GM21529 (cell line): ENCODE measurements at regions not wholly inside any gene's neighbourhood (a gene's known extent, or its start where the extent isn't known, plus 50 kb on each side); places are given as distances from the start of the nearest gene placed in this dataset.

ENCODE experiments used
- ATAC-seq: cut with Tn5 transposase; IDR thresholded peaks from one replicate; pipeline ENCODE4 v1.9.1; 2021; ENCODE audit not compliant: unreplicated experiment

DNA sequence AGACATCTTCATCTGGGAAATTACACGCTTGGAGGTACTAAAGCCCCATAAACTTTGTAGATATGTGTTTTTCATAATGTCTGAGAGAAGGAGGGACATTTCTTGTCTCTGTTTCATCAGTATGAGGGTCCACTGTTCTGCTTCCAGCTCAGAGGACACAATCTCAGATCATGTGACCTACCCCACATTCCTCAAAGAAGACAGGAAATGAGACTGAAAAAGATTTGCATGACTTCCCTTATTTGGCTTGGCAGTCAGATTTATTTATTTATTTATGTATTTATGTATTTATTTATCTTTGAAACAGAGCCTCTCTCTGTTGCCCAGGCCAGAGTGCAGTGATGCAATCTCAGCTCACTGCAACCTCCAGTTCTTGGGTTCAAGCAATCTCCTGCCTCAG, 463.7 kb upstream of the RGPD4 start:
- ATAC-seq = no peak

DNA sequence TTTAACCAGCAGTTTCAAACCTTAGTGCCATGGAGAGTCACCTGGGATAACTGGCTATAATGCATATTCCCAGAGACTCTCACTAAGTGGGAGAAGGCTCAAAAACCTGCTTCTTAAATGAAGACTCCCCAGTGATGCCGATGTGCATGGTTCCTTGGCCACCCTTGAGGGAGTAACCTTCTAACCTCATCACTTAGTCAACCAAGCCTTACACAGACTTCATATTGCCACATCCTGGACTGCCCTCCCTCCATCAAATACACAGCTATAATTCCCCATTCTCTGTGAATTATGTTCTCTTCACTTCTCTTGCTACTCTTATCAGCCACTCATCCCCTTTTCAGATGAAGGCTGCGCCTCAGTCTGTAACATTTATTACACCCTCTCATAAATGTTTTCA, 462.9 kb upstream of the RGPD4 start:
- no peak for ATAC-seq

DNA sequence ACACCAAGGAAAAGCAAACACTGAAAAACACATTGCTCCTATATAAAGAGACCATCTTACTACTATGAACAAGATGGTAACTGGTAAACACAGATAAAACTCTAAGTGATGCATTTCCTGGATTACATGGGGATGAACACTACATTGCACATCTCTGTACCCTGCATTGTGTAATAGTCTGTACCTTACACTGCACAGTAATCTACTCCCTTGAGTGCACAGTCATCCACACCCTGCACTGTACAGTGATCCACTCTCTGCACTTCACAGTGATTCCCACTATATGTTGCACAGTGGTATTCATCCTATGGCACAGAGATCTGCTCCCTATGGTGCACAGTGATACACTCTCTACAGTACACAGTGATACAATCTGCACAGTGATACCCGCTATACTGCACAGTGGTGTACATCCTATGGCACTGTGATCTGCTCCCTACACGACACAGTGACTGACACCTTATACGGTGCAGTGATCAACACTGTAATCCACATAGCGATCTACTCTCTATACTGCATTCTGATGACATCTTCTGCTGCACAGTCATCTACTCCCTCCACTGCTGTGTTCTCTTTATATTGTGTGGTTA, 462.2 kb upstream of the RGPD4 start:
- no peak for ATAC-seq

DNA sequence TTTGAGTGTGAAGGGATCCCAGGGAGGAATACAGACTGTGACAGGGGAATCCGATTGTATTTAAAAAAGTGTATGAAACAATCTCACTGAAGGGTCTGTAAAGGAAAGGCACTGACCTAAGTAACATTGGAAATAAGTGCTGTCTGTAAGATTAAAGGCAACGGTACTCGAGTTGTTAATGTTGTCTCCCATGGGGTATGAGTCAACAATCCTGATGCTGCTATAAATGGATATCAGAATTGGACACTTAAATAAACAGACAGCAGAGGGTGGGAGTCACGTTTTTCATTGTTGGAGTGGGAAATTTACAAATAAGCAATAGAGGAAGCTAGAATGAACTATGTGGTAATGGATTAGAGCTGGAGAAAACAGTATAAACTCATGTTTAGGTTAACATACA, 452.4 kb upstream of the RGPD4 start:
- ATAC-seq = no peak

DNA sequence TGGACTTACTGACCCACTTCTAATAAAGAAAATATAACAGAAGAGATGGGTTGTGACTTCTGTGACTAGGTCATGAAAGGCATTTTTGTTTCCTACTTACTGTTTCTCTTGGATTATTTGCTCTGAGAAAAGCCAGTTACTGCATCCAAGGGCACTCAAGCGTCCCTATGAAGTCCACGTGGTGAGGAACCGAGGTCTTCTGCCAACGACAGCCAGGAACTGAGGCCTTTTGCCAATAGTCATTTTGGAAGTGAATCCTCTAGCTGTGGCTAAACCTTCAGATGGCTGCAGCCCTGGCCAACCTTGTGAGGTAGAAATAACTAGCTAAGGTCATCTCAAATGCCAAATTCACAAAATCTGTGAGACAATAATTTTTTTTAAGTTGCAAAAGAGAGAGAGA, 449.8 kb upstream of the RGPD4 start:
- ATAC-seq = no peak

DNA sequence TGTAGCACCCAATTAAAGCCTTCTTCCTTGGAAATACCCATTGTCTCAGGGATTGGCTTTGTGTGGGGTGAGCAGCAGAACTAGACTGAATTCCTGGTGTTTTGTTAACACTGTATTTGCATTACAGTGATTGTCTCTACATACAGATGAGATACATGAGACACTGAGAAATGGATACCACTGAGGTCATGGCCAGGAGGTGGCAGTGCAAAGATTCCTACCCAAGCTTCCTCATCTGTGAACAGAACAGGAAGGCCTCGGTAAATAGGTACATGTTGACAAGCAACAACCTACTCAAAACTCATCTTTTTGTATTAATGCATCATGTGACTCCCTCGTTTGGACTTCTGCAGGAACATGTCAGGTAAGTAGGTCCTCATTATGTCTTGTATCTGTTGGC, 445.8 kb upstream of the RGPD4 start:
- no peak for ATAC-seq

DNA sequence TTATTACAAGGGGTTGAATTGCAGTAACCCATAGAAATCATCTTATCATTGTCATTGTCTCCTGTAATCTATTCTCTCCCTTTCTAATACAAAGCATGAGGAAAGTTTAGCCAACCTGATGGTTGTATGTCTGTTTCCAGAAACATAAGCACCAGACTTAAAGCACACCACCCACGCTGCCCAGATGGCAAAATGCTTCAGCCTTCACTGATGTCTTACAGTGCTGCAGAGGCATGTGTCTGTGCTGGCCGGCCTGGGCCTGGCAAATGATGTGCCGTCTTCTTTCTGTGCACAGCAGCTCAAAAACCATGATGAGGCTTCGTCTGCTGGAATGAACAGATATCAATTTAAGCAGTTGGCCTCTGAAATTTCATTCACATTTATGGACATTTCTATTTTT, 443.0 kb upstream of the RGPD4 start:
- ATAC-seq = no peak

DNA sequence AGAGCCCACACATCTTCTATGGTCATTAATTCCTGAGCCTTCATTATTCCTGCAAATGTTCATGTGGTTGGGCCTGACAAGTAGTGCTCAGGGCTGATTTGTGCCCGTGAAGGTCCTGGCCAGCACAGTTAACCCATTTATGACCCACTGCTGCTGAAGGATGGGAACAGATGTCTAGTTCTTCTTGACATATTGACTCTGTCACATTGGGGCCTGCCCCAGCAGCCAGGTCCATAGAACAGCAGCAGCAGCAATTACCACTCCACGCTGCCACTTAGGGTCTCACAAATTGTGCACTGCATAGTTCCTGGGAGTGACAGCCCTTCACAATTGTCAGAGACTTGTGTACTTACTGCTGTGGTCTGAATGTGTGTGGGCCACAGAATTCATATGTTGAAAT, 442.3 kb upstream of the RGPD4 start:
- no peak for ATAC-seq

DNA sequence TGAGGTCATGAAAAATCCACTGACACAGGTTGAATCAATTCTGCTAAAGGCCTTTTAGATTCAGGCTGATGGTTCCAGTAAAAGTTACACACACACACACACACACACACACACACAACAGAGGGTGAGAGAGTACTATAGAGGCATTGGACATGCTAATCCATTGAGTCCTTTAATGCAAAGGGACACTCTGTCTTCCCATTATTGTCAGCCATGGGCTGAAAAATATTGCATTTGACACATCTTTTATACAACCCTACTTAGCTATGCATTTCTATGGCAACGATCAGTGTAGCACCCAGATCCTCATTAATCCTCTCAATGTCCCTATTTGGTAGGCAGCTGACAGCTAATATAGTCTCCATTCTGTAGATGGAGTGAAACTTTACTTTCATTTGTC, 440.8 kb upstream of the RGPD4 start:
- ATAC-seq = no peak

DNA sequence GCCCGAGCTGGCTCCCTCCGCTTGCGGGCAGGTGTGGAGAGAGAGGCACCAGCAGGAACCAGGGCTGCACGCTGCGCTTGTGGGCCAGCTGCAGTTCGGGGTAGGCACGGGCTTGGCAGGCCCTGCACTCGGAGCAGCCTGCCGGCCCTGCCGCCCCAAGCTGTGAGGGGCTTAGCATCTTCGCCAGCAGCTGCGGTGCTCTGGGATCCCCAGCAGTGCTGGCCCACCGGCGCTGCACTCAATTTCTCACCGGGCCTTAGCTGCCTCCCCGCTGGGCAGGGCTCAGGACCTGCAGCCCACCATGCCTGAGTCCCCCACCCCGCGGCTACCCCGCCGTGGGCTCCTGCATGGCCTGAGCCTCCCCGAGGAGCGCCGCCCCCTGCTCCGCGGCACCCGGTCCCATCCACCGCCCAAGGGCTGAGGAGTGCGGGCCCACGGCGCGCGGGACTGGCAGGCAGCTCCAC, 434.4 kb upstream of the RGPD4 start:
- ATAC-seq = no peak

DNA sequence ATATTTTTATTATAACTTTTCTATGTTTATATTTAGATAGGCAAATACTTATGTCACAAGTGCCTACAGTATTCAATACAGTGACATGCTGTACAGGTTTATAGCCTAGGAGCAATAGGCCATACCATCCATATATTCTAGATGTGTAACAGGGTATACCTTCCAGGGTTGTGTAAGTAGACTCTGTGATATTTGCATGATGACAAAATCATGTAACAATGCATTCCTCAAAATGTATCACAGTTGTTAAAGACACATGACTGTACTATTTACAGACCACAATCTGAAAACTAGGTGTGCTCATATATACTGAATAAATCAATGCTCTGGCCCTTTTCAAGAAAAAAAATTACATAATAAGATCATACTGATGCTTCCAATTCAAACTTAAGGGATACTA, 433.2 kb upstream of the RGPD4 start:
- ATAC-seq = no peak

DNA sequence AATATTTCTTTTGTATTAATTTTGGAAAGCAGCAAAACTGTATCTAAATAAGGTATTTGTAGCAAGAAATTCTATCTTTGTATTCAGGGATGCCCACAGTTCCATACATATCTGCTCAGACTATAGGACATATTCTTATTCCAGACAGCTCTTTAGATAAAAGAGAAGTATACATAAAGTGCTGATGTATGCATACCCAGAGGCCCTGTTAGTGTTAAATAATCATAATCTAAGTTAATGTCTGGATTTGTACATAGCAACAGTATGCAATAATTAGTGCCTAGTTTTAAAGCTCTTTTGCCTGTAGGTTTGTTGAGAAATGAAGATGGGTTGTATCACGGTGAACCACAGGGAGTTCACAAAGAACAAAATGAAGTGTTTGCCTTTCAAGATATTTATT, 428.0 kb upstream of the RGPD4 start:
- ATAC-seq = no peak

DNA sequence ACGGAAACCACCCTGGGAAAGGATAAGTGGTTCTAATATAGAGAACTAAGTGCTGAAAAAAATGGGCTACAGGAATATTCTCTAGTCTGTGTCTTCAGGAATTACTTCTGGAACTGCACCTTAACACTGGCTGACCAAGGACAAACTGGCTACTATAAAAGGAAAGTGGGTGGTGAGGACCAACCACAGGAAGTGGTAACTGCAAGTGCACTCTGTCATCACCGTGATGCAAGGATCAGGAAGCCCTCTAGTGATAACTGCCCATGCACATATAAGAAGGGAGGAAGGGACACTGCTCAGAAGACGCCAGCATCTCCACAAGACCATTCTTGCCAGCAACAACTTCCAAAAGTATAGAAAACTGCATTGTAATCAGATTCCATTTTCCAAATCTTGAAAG, 424.4 kb upstream of the RGPD4 start:
- no peak for ATAC-seq

DNA sequence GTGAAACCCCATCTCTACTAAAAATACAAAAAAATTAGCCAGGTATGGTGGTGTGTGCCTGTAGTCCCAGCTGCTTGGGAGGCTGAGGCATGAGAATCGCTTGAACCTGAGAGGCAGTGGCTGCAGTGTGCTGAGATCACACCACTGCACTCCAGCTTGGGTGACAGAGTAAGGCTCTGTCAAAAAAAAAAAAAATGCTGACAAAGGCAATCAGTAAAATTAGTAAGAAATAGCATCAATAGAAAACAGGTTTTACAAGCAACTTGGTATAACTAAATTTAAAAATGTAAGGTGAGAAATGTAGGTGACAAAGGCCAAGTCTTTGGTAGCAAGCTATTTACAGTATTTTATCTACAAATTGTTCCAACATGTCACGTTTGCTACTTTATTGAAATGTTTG, 421.4 kb upstream of the RGPD4 start:
- no peak for ATAC-seq

DNA sequence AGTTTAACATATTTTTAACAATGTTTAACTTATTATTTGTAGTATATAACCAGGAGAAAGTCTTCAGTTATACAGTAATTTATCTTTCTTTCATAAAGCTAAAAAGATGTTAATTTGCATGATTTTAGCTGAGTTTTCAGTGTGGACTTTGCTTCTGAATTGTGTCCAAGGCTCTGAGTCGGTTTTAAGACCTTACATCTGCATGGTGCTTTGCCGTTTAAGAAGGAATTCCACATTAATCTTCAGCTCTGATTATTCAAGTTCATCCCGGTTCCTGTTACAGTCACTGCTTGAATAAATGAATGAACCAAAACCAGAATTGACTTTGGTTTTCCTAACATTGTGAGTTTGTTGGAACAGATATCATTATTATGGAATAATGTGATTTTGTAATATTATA, 419.7 kb upstream of the RGPD4 start:
- ATAC-seq = no peak

DNA sequence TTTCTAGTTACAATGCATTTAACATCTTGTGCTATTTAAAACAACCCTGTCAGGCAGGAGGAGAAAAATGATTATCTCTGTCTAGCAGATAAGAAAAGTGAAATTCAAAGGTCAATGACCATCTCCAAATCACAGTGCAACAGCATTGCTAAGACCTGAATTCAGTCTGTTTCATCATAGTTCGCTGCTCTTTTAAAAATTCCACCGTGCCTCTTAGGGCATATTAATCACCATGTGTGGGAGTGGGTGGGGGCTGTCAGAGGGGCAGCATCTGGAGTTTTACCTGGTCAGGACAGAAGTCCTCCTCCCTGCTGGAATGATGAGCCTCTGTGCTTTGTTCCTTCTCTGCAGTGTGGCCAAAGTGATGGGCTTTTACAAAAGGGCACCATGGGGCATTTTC, 418.7 kb upstream of the RGPD4 start:
- ATAC-seq = no peak

DNA sequence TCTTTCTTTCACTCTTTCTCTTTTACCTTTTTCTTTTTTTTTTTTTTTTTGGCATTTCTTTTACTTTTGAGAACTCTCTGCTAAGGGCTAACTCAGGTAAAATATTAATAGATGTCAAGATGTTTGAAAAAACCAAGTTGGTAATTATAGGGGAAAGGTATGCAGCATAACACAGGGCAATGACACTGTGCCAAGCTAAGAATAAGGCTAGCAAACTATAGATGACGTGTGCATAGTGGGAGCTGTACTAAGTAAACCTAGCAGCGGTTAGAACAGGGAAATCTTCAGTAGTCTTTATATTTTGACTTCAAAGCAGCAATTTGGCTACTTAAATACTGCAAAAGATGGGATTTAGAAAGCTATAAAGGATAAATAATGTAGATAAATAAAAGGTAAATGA, 415.4 kb upstream of the RGPD4 start:
- no peak for ATAC-seq

DNA sequence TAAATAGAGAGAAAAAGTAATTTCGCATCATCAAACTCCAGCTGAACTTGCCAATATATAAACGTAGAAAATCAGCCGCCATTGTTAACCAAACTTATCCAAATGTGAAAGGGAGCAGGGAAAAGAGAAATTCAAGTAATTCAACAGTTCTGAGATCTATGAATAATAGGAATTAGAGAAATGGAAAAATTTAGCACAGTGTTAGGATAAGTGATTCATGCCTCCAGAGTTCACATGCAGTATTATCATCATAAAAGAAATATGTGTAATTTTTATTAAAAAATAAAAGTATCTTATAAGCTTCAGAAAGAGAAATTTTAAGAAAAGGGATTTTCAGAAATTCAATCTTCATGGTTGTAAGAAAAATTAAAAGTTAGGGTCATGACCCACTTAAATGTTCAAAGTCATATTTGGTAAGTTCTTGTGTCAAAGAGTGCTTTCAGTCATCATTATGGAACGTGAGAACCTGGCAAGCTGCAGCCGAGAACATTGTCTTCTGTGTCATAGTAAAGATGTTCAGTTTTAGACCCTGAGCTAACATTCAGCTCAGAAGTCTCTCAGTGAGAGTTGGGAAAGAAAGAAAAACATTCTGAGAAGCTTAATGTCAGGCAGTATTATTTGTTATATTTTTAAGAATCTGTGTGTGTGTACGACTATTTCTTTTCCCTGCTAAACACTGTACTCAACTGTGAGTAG, 414.3 kb upstream of the RGPD4 start:
- no peak for ATAC-seq

DNA sequence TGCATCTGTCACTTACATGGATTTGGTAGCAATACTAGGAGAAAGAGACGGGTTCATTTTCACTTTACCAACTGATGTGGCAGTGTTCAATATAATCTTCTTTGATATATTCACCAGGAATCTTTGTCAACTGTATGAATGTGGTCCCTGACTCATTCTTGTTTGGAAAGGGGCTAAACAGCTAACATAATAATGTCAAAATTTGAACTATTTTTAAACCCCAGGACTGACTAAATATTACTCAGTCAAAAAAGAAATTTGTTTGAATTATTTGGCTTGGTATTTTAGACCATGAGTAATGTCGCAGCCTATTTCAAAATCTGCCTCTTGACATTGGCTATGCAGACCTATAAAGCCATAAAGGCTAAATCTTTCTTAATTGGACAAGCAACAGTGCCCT, 413.7 kb upstream of the RGPD4 start:
- ATAC-seq = no peak

DNA sequence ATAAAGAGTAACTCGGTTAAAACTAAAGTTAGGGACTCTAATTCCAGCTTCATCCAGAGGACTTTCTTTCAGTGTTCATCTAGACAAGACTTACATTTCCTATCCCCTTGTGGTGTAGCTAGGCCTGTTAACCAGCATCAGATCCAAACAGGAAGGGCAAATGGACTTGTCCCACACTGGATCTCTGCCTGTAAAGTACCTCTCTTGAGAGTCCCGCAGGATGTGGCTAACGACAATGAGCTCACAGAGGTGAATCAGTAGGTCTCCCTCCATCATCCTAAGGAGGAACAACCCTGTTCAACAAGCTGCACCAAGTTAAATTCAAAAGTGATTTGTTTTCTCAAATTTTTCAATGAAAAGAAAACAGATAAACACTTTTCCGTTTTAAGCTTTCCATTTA, 412.3 kb upstream of the RGPD4 start:
- ATAC-seq = no peak

DNA sequence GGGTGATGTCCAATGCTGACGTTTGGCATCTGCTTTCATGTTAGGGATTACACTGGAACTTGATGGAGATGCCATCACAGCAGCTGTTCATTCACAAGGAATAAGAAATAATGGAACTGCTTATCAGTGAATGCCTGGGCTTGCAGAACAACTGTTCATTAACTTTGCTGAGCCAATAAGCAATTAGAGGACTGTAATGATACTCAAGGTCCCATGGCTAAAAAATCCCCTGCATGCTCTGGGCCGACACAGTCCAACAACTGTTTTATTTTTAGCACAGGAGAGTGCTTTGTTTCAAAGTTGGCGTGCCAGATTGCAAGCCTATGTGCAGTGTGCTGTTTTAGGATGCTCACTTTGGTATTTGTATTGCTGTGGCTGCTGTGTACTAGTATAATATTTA, 408.0 kb upstream of the RGPD4 start:
- ATAC-seq = no peak

DNA sequence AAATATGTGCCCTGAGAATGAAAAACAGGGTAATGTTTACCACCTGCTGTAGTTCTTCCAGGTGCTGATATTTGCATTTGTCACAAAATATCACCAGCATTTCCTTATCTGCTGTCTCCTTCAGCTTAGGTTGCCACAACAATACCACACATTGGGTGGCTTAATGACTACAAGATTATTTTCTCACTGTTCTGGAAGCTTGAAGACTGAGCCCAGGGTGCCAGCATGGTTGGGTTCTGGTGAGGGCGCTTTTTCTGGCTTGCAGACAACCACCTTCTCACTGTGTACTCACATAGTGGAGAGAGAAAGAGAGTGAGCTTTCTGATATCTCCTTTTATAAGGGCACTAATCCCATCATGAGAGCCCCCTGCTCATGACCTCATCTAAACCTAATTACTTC, 407.5 kb upstream of the RGPD4 start:
- no peak for ATAC-seq

DNA sequence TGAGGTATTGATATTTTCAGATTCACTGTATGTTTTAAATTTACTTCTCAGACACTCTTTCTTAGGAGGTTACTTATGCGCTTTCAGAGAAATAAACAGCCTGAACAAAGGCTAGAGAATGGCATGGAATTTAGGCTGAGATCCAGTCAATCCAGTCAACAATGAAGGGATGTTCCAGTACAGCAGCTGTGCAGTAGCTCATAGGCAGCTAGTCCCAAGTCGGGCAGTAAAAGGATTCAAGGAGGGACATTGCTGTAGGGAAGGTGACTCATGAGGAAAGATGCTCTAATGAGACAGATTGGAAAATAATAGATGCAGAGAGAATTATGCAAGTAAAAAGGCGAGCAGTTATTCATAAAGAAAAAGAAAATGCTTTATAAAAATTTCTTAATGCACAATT, 397.9 kb upstream of the RGPD4 start:
- no peak for ATAC-seq
